ENCODE measurements at regions not wholly inside any gene's neighbourhood (a gene's known extent, or its start where the extent isn't known, plus 50 kb on each side); places are given as distances from the start of the nearest gene placed in this dataset.

- peaks cover 5% of the 10 kb centered on the region for H3K27me3 Mint-ChIP-seq (ENCODE audit: insufficient read depth, unreplicated experiment)
- H3K36me3 Mint-ChIP-seq (ENCODE audit: insufficient read depth, unreplicated experiment) = no peaks in the 10 kb centered on the region
- H3K27ac Mint-ChIP-seq (ENCODE audit: unreplicated experiment) = no peak overlapping the region
- Histone ChIP-seq H3K9me3 (no peaks in the 10 kb centered on the region), H3K4me3 (ENCODE audit: low read depth, low read length) (no peak overlapping the region), H3K4me1 (no peaks in the 10 kb centered on the region), H3K27me3 (replicated peaks; ENCODE audit: control insufficient read depth, insufficient read depth, low read length) (no peaks in the 10 kb centered on the region), H3K36me3 (ENCODE audit: control insufficient read depth, insufficient read depth, low read length) (no peaks in the 10 kb centered on the region)
- no TSS peak for BruUV-seq (replicated peaks)
- no peaks in the 10 kb centered on the region for H3K4me1 Mint-ChIP-seq (ENCODE audit: low read depth, unreplicated experiment)
- DNase-seq = no peak
- intact Hi-C loops (cut with micrococcal nuclease; ENCODE audit: unreplicated experiment) = no loop called here
- H3K4me3 Mint-ChIP-seq (ENCODE audit: unreplicated experiment) = no peak overlapping the region
- TF ChIP-seq CTCF (IDR thresholded peaks at IDR 0.05; ENCODE audit: insufficient read depth in 1 of 2, low read depth in 1 of 2, low read length in 1 of 2, severe bottlenecking in 1 of 2, unreplicated experiment in 1 of 2) = no peak
- ChIA-PET CTCF (no interaction called here), POLR2A (no interaction called here)
- H3K9me3 Mint-ChIP-seq (ENCODE audit: unreplicated experiment) = no peaks in the 10 kb centered on the region
These were observed 836.7 kb upstream of the FOXG1 start for GRCh38 chr14:27929797-27930347.

GRCh38 chr14:27938392-27938791 lies 828.2 kb upstream of the FOXG1 start:
- no TSS peak for BruUV-seq (replicated peaks)
- Mint-ChIP-seq H3K4me1 (ENCODE audit: low read depth, unreplicated experiment) (no peaks in the 10 kb centered on the region), H3K9me3 (ENCODE audit: unreplicated experiment) (peaks cover 11% of the 10 kb centered on the region), H3K36me3 (ENCODE audit: insufficient read depth, unreplicated experiment) (no peaks in the 10 kb centered on the region), H3K27ac (ENCODE audit: unreplicated experiment) (no peak overlapping the region), H3K4me3 (ENCODE audit: unreplicated experiment) (no peak overlapping the region), H3K27me3 (ENCODE audit: insufficient read depth, unreplicated experiment) (no peaks in the 10 kb centered on the region)
- H3K4me3 ChIP-seq (ENCODE audit: low read depth, low read length) = no peak overlapping the region
- no peaks in the 10 kb centered on the region for H3K4me1 ChIP-seq
- intact Hi-C loops (cut with micrococcal nuclease; ENCODE audit: unreplicated experiment) = no loop called here
- DNase-seq = no peak
- no peaks in the 10 kb centered on the region for H3K9me3 ChIP-seq
- POLR2A ChIA-PET = no interaction called here
- no peak for TF ChIP-seq CTCF (IDR thresholded peaks at IDR 0.05; ENCODE audit: insufficient read depth in 1 of 2, low read depth in 1 of 2, low read length in 1 of 2, severe bottlenecking in 1 of 2, unreplicated experiment in 1 of 2)
- CTCF ChIA-PET = no interaction called here
- no peaks in the 10 kb centered on the region for H3K36me3 ChIP-seq (ENCODE audit: control insufficient read depth, insufficient read depth, low read length)
- H3K27me3 ChIP-seq (replicated peaks; ENCODE audit: control insufficient read depth, insufficient read depth, low read length) = no peaks in the 10 kb centered on the region

GRCh38 chr14:27945512-27945911 lies 821.1 kb upstream of the FOXG1 start:
- Histone ChIP-seq H3K4me3 (ENCODE audit: low read depth, low read length) (no peak overlapping the region), H3K27me3 (replicated peaks; ENCODE audit: control insufficient read depth, insufficient read depth, low read length) (no peaks in the 10 kb centered on the region), H3K4me1 (no peaks in the 10 kb centered on the region), H3K36me3 (ENCODE audit: control insufficient read depth, insufficient read depth, low read length) (no peaks in the 10 kb centered on the region), H3K9me3 (no peaks in the 10 kb centered on the region)
- POLR2A ChIA-PET = no interaction called here
- H3K4me1 Mint-ChIP-seq (ENCODE audit: low read depth, unreplicated experiment) = no peaks in the 10 kb centered on the region
- no peak overlapping the region for H3K4me3 Mint-ChIP-seq (ENCODE audit: unreplicated experiment)
- intact Hi-C loops (cut with micrococcal nuclease; ENCODE audit: unreplicated experiment) = no loop called here
- no peaks in the 10 kb centered on the region for H3K27me3 Mint-ChIP-seq (ENCODE audit: insufficient read depth, unreplicated experiment)
- TF ChIP-seq CTCF (IDR thresholded peaks at IDR 0.05; ENCODE audit: insufficient read depth in 1 of 2, low read depth in 1 of 2, low read length in 1 of 2, severe bottlenecking in 1 of 2, unreplicated experiment in 1 of 2) = no peak
- H3K27ac Mint-ChIP-seq (ENCODE audit: unreplicated experiment) = no peak overlapping the region
- CTCF ChIA-PET = no interaction called here
- H3K9me3 Mint-ChIP-seq (ENCODE audit: unreplicated experiment) = peaks cover under 1% of the 10 kb centered on the region
- no peak for DNase-seq
- no peaks in the 10 kb centered on the region for H3K36me3 Mint-ChIP-seq (ENCODE audit: insufficient read depth, unreplicated experiment)
- no TSS peak for BruUV-seq (replicated peaks)

All from Caco-2 (cell line).